H9 (cell line): ENCODE measurements at regions not wholly inside any gene's neighbourhood (a gene's known extent, or its start where the extent isn't known, plus 50 kb on each side); places are given as distances from the start of the nearest gene placed in this dataset.

Experiments
- DNase-seq: peaks from one replicate; pipeline ENCODE4 v3.0.0-alpha.2; 2017
- H2AFZ ChIP-seq: one replicate; pipeline ENCODE4 v1.6.1; 2013; ENCODE audit warnings: mild to moderate bottlenecking, low read length, control low read depth, moderate library complexity
- H2AK5ac ChIP-seq: 2 replicates; pipeline ENCODE4 v1.6.1; 2013; ENCODE audit warnings: low read length, control low read depth, mixed read lengths; ENCODE audit not compliant: insufficient read length
- H2BK120ac ChIP-seq: one replicate; pipeline ENCODE4 v1.6.1; 2013; ENCODE audit warnings: low read depth, mild to moderate bottlenecking, low read length, control low read depth, inconsistent platforms; ENCODE audit not compliant: poor library complexity, severe bottlenecking
- H2BK12ac ChIP-seq: 2 replicates; pipeline ENCODE4 v1.6.1; 2013; ENCODE audit warnings: low read length, control low read depth, mixed read lengths, low read depth; ENCODE audit not compliant: insufficient read length
- H2BK15ac ChIP-seq: 2 replicates; pipeline ENCODE4 v1.6.1; 2013; ENCODE audit warnings: low read depth, low read length, control low read depth
- H2BK20ac ChIP-seq: one replicate; pipeline ENCODE4 v1.6.1; 2013; ENCODE audit warnings: low read depth, mild to moderate bottlenecking, low read length, control low read depth, inconsistent platforms; ENCODE audit not compliant: poor library complexity, severe bottlenecking
- H2BK5ac ChIP-seq: 2 replicates; pipeline ENCODE4 v1.6.1; 2013; ENCODE audit warnings: low read length, control low read depth, mixed read lengths; ENCODE audit not compliant: insufficient read length
- H3K14ac ChIP-seq: 2 replicates; pipeline ENCODE4 v1.6.1; 2013; ENCODE audit warnings: low read length, control low read depth; ENCODE audit not compliant: insufficient read depth
- H3K18ac ChIP-seq: 2 replicates; pipeline ENCODE4 v1.6.1; 2013; ENCODE audit warnings: low read depth, mild to moderate bottlenecking, mixed read lengths, low read length, control low read depth; ENCODE audit not compliant: insufficient read length
- H3K23ac ChIP-seq: 2 replicates; pipeline ENCODE4 v1.6.1; 2013; ENCODE audit warnings: low read length, control low read depth, mixed read lengths, low read depth; ENCODE audit not compliant: insufficient read length
- H3K23me2 ChIP-seq: 2 replicates; pipeline ENCODE4 v1.6.1; 2013; ENCODE audit warnings: low read depth, mild to moderate bottlenecking, mixed read lengths, low read length, control low read depth; ENCODE audit not compliant: insufficient read length, poor library complexity, severe bottlenecking
- H3K27ac ChIP-seq: 2 replicates; pipeline ENCODE4 v1.5.1; 2013; ENCODE audit warnings: low read length, control low read depth, mixed read lengths, low read depth; ENCODE audit not compliant: insufficient read length
- H3K27me3 ChIP-seq: 2 replicates; pipeline ENCODE4 v1.6.1; 2013; ENCODE audit warnings: low read length, control low read depth, inconsistent platforms; ENCODE audit not compliant: insufficient read depth
- H3K4ac ChIP-seq: 2 replicates; pipeline ENCODE4 v1.6.1; 2013; ENCODE audit warnings: low read depth, mild to moderate bottlenecking, control low read depth, inconsistent platforms, low read length, moderate library complexity
- H3K4me1 ChIP-seq: 2 replicates; pipeline ENCODE4 v1.6.1; 2013; ENCODE audit warnings: low read length, control low read depth, inconsistent platforms; ENCODE audit not compliant: insufficient read depth
- H3K4me2 ChIP-seq: 2 replicates; pipeline ENCODE4 v1.6.1; 2013; ENCODE audit warnings: low read length, control low read depth, mixed read lengths; ENCODE audit not compliant: insufficient read length, insufficient read depth
- H3K56ac ChIP-seq: 2 replicates; pipeline ENCODE4 v1.6.1; 2013; ENCODE audit warnings: low read depth, mild to moderate bottlenecking, mixed read lengths, low read length, control low read depth; ENCODE audit not compliant: insufficient read length
- H3K79me1 ChIP-seq: 2 replicates; pipeline ENCODE4 v1.6.1; 2013; ENCODE audit warnings: low read depth, mild to moderate bottlenecking, moderate library complexity, low read length, control low read depth, inconsistent platforms; ENCODE audit not compliant: insufficient read depth, poor library complexity, severe bottlenecking
- H3K79me2 ChIP-seq: 2 replicates; pipeline ENCODE4 v1.6.1; 2013; ENCODE audit warnings: low read length, control low read depth, inconsistent platforms; ENCODE audit not compliant: insufficient read depth
- H3K9ac ChIP-seq: 2 replicates; pipeline ENCODE4 v1.6.1; 2013; ENCODE audit warnings: low read length, control low read depth, mixed read lengths; ENCODE audit not compliant: insufficient read length; ENCODE audit errors: extremely low read depth
- H3K9me3 ChIP-seq: one replicate; pipeline ENCODE4 v1.6.1; 2013; ENCODE audit warnings: low read depth, low read length, inconsistent platforms; ENCODE audit not compliant: control insufficient read depth
- H3T11ph ChIP-seq: one replicate; pipeline ENCODE4 v1.6.1; 2013; ENCODE audit warnings: mild to moderate bottlenecking, low read length, control low read depth, inconsistent platforms
- H4K20me1 ChIP-seq: one replicate; pipeline ENCODE4 v1.6.1; 2013; ENCODE audit not compliant: control insufficient read depth, insufficient read length, insufficient read depth
- H4K5ac ChIP-seq: 2 replicates; pipeline ENCODE4 v1.6.1; 2013; ENCODE audit warnings: low read depth, mild to moderate bottlenecking, mixed read lengths, low read length, control low read depth; ENCODE audit not compliant: insufficient read length
- H4K8ac ChIP-seq: replicated peaks from 2 replicates; pipeline ENCODE4 v1.6.1; 2013; ENCODE audit warnings: low read length, control low read depth, mixed read lengths, low read depth; ENCODE audit not compliant: insufficient read length
- H4K91ac ChIP-seq: 2 replicates; pipeline ENCODE4 v1.6.1; 2013; ENCODE audit warnings: low read depth, mild to moderate bottlenecking, moderate library complexity, mixed read lengths, low read length, control low read depth; ENCODE audit not compliant: insufficient read length
- H3K27ac Mint-ChIP-seq, 3 experiments: 2 replicates in 2 of 3; 3 replicates in 1 of 3; pipeline ENCODE4 v1.8.0; 2020 to 2021; ENCODE audit warnings: mixed read lengths in 3 of 3, mild to moderate bottlenecking in 1 of 3, moderate library complexity in 1 of 3
- H3K27me3 Mint-ChIP-seq: 2 replicates; pipeline ENCODE4 v1.8.0; 2021; ENCODE audit warnings: low read depth, mild to moderate bottlenecking, moderate library complexity, mixed read lengths
- H3K36me3 Mint-ChIP-seq, 3 experiments: 2 replicates in 2 of 3; 3 replicates in 1 of 3; pipeline ENCODE4 v1.8.0; 2020 to 2021; ENCODE audit warnings: low read depth in 3 of 3, mixed read lengths in 3 of 3; ENCODE audit not compliant: insufficient read depth in 1 of 3
- H3K4me1 Mint-ChIP-seq, 2 experiments: 2 replicates each; pipeline ENCODE4 v1.8.0; 2020; ENCODE audit warnings: mixed read lengths in 2 of 2
- H3K4me3 Mint-ChIP-seq, 2 experiments: 2 replicates in 1 of 2; 3 replicates in 1 of 2; pipeline ENCODE4 v1.8.0; 2020 to 2021; ENCODE audit warnings: mild to moderate bottlenecking in 2 of 2, mixed read lengths in 2 of 2, moderate library complexity in 1 of 2
- H3K9me3 Mint-ChIP-seq, 2 experiments: 2 replicates in 1 of 2; 3 replicates in 1 of 2; pipeline ENCODE4 v1.8.0; 2020; ENCODE audit warnings: mild to moderate bottlenecking in 2 of 2, mixed read lengths in 2 of 2, moderate library complexity in 1 of 2
- CTCF ChIP-seq: fragments of 200-600 bp; sonication (generic); conservative IDR thresholded peaks from 3 replicates; pipeline ENCODE4 v1.8.0; 2021; ENCODE audit warnings: antibody characterized with exemption, mild to moderate bottlenecking
- WGBS: extraction: QIAGEN DNeasy Blood & Tissue Kit; methylation state at CpG from one replicate; pipeline ENCODE4 v1.1.7; 2013; ENCODE audit warnings: missing lambda C conversion rate, low lambda C conversion rate, mixed read lengths; ENCODE audit not compliant: insufficient read length; ENCODE audit errors: extremely low coverage; 5-methylcytosine and 5-hydroxymethylcytosine counted together

- Histone ChIP-seq H3T11ph (no peak overlapping the region), H3K4me1 (no peaks in the 10 kb centered on the region), H3K4me2 (no peak overlapping the region), H3K14ac (no peak overlapping the region), H3K9ac (no peak overlapping the region), H3K27ac (no peak overlapping the region), H2AK5ac (no peak overlapping the region), H2BK5ac (no peak overlapping the region), H3K79me2 (no peaks in the 10 kb centered on the region), H3K23me2 (no peaks in the 10 kb centered on the region), H3K27me3 (no peaks in the 10 kb centered on the region), H3K79me1 (no peaks in the 10 kb centered on the region), H3K9me3 (no peaks in the 10 kb centered on the region), H4K91ac (no peak overlapping the region), H2BK12ac (no peak overlapping the region), H2AFZ (peak overlapping the region; percentile 2), H3K56ac (no peak overlapping the region), H4K5ac (no peak overlapping the region), H2BK20ac (no peak overlapping the region), H2BK15ac (no peak overlapping the region), H3K18ac (no peak overlapping the region), H3K23ac (no peak overlapping the region), H4K8ac (no peak overlapping the region), H2BK120ac (no peak overlapping the region), H3K4ac (no peak overlapping the region), H4K20me1 (no peaks in the 10 kb centered on the region)
- no peaks in the 10 kb centered on the region for H3K27me3 Mint-ChIP-seq
- no peaks in the 10 kb centered on the region for H3K36me3 Mint-ChIP-seq
- peaks cover 6 to 10% of the 10 kb centered on the region in 2 experiments for H3K4me1 Mint-ChIP-seq
- WGBS = no CpG with 5 or more reads among the region's 4 CpGs
- H3K4me3 Mint-ChIP-seq = no peak overlapping the region
- no peak overlapping the region; a peak in 1 of 7 replicates for H3K27ac Mint-ChIP-seq
- no peak for DNase-seq
- TF ChIP-seq CTCF = no peak
- no peaks in the 10 kb centered on the region for H3K9me3 Mint-ChIP-seq
These were observed 535.1 kb upstream of the CELF2 start for GRCh38 chr10:10482613-10483012.
